DOHH2 (cell line): ENCODE measurements at regions not wholly inside any gene's neighbourhood (a gene's known extent, or its start where the extent isn't known, plus 50 kb on each side); places are given as distances from the start of the nearest gene placed in this dataset.
"Not testable (repeated sequence)": the region's sequence is repeated elsewhere in the genome, so short reads cannot be mapped to it uniquely, and the experiment has no call there.

Experiments
- H3F3A ChIP-seq: fragments of 200-600 bp; sonication (generic), shearing (Covaris generic); 2 replicates; pipeline ENCODE4 v1.6.0; 2016; ENCODE audit warnings: antibody characterized with exemption, mild to moderate bottlenecking; ENCODE audit not compliant: control insufficient read depth, insufficient read depth
- H3K27ac ChIP-seq: fragments of 200-600 bp; sonication (generic); 2 replicates; pipeline ENCODE4 v1.5.1; 2014; ENCODE audit warnings: low read depth, mild to moderate bottlenecking, low read length, moderate library complexity
- H3K27me3 ChIP-seq: fragments of 200-600 bp; sonication (generic); 2 replicates; pipeline ENCODE4 v1.6.1; 2014; ENCODE audit warnings: mild to moderate bottlenecking, low read length, mixed read lengths; ENCODE audit not compliant: control insufficient read depth
- H3K36me3 ChIP-seq: fragments of 200-600 bp; sonication (generic); 2 replicates; pipeline ENCODE4 v1.6.1; 2014; ENCODE audit warnings: mild to moderate bottlenecking, low read length, moderate library complexity, mixed read lengths; ENCODE audit not compliant: control insufficient read depth
- H3K4me1 ChIP-seq: fragments of 200-600 bp; sonication (generic); 2 replicates; pipeline ENCODE4 v1.6.1; 2014; ENCODE audit warnings: mild to moderate bottlenecking, low read length, mixed read lengths; ENCODE audit not compliant: control insufficient read depth
- H3K4me2 ChIP-seq: fragments of 200-600 bp; sonication (generic); 2 replicates; pipeline ENCODE4 v1.6.0; 2014; ENCODE audit warnings: mild to moderate bottlenecking, low read length, moderate library complexity
- H3K4me3 ChIP-seq: fragments of 200-600 bp; sonication (generic); 2 replicates; pipeline ENCODE4 v1.5.1; 2014; ENCODE audit warnings: mild to moderate bottlenecking, low read length, mixed read lengths
- H3K79me2 ChIP-seq: fragments of 200-600 bp; sonication (generic); 2 replicates; pipeline ENCODE4 v1.6.1; 2014; ENCODE audit warnings: mild to moderate bottlenecking, low read length, mixed read lengths; ENCODE audit not compliant: control insufficient read depth
- H3K9me2 ChIP-seq: fragments of 200-600 bp; sonication (generic); replicated peaks from 2 replicates; pipeline ENCODE4 v1.6.1; 2014; ENCODE audit warnings: mild to moderate bottlenecking, low read length, mixed read lengths; ENCODE audit not compliant: control insufficient read depth
- H3K9me3 ChIP-seq: fragments of 200-600 bp; sonication (generic); 2 replicates; pipeline ENCODE4 v1.6.1; 2014; ENCODE audit warnings: antibody characterized with exemption, low read length, mixed read lengths; ENCODE audit not compliant: control insufficient read depth, insufficient read depth
- H4K20me1 ChIP-seq: fragments of 200-600 bp; sonication (generic); 2 replicates; pipeline ENCODE4 v1.6.0; 2014; ENCODE audit warnings: low read depth, mild to moderate bottlenecking, antibody characterized with exemption, low read length, moderate library complexity; ENCODE audit not compliant: control insufficient read depth, insufficient read depth
- EZH2phosphoT487 ChIP-seq: fragments of 200-600 bp; sonication (generic); IDR thresholded peaks from 2 replicates; pipeline ENCODE4 v1.6.1; 2017; ENCODE audit warnings: borderline replicate concordance, mild to moderate bottlenecking, antibody characterized with exemption, low read length, moderate library complexity, mixed read lengths
- TF ChIP-seq, protein P1 (sequence below): fragments of 200-600 bp; sonication (generic); IDR thresholded peaks from one replicate; pipeline ENCODE4 v1.5.1; 2014; ENCODE audit warnings: antibody characterized with exemption, mild to moderate bottlenecking, low read depth, low read length; ENCODE audit not compliant: poor library complexity, severe bottlenecking

DNA sequence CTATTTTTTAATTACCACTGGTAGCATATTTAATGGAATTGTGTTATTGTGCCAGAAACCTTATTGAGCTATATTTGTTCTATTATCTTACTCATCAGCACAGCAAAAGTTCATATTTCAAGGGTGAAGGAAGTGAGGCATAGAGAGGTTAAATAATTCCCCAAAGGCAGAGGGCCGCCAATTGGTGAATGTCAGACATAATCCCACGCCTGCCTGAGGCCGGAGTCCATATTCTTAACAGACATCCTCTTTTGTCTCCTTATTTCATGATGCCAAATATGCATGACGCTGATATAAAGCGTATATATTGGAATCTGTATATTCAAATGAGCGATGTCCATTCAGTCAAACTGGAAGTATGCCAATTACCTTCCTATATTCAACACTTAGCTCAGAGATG, 505.0 kb upstream of the SLC35B3 start:
- Histone ChIP-seq H3K27me3 (no peaks in the 10 kb centered on the region), H3K4me3 (no peak overlapping the region), H3K4me2 (no peak overlapping the region), H3F3A (no peaks in the 10 kb centered on the region), H4K20me1 (no peaks in the 10 kb centered on the region), H3K27ac (no peak overlapping the region), H3K36me3 (no peaks in the 10 kb centered on the region), H3K9me3 (no peaks in the 10 kb centered on the region), H3K9me2 (no peaks in the 10 kb centered on the region), H3K79me2 (no peaks in the 10 kb centered on the region), H3K4me1 (no peaks in the 10 kb centered on the region)
- TF ChIP-seq, protein P1, sequence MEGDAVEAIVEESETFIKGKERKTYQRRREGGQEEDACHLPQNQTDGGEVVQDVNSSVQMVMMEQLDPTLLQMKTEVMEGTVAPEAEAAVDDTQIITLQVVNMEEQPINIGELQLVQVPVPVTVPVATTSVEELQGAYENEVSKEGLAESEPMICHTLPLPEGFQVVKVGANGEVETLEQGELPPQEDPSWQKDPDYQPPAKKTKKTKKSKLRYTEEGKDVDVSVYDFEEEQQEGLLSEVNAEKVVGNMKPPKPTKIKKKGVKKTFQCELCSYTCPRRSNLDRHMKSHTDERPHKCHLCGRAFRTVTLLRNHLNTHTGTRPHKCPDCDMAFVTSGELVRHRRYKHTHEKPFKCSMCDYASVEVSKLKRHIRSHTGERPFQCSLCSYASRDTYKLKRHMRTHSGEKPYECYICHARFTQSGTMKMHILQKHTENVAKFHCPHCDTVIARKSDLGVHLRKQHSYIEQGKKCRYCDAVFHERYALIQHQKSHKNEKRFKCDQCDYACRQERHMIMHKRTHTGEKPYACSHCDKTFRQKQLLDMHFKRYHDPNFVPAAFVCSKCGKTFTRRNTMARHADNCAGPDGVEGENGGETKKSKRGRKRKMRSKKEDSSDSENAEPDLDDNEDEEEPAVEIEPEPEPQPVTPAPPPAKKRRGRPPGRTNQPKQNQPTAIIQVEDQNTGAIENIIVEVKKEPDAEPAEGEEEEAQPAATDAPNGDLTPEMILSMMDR, result no peak
- TF ChIP-seq EZH2phosphoT487, result no peak

- Histone ChIP-seq H3K4me1 (no peaks in the 10 kb centered on the region), H3K4me2 (no peak overlapping the region)
These were observed 504.3 kb upstream of the SLC35B3 start for GRCh38 chr6:8939615-8940014.

GRCh38 chr6:8934318-8934717, 499.0 kb upstream of the SLC35B3 start:
- H3K9me2 ChIP-seq, result no peaks in the 10 kb centered on the region
- H3K79me2 ChIP-seq, result no peaks in the 10 kb centered on the region
- no peak overlapping the region for H3K4me2 ChIP-seq
- H3K27ac ChIP-seq, result no peak overlapping the region
- H3K4me1 ChIP-seq, result no peaks in the 10 kb centered on the region
- H4K20me1 ChIP-seq, result no peaks in the 10 kb centered on the region
- H3K36me3 ChIP-seq, result no peaks in the 10 kb centered on the region
- TF ChIP-seq, protein P1, result no peak
- no peak for TF ChIP-seq EZH2phosphoT487
- no peaks in the 10 kb centered on the region for H3K27me3 ChIP-seq
- no peaks in the 10 kb centered on the region for H3F3A ChIP-seq
- H3K4me3 ChIP-seq, result no peak overlapping the region
- no peaks in the 10 kb centered on the region for H3K9me3 ChIP-seq

More at GRCh38 chr6:8939615-8940014, 504.3 kb upstream of the SLC35B3 start:
- H3K9me2 ChIP-seq, result no peaks in the 10 kb centered on the region
- H3K4me3 ChIP-seq, result no peak overlapping the region
- no peaks in the 10 kb centered on the region for H3K9me3 ChIP-seq
- H3K36me3 ChIP-seq, result no peaks in the 10 kb centered on the region
- H3K27ac ChIP-seq, result no peak overlapping the region
- TF ChIP-seq EZH2phosphoT487, result no peak
- TF ChIP-seq, protein P1, result no peak
- H3K79me2 ChIP-seq, result no peaks in the 10 kb centered on the region
- H3K27me3 ChIP-seq, result no peaks in the 10 kb centered on the region
- no peaks in the 10 kb centered on the region for H4K20me1 ChIP-seq
- H3F3A ChIP-seq, result no peaks in the 10 kb centered on the region

DNA sequence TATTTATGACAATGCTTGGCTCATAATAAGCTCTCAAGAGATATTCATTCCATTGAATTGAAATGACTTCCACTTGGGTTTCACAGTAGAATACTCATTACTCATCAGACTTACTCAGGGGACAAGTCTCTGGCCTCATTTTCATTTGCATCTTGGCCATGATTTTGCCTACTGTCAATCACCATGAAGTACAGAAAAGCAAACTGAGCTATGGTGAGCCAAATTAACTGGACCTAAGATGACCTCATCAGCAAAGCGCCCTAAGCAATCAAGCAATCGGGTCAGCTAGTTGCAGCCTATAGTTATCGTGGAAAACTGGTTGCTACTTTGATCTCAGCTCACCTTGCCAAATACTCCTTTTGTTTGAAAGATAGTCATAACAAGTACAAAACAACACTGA, 494.7 kb upstream of the SLC35B3 start:
- no peaks in the 10 kb centered on the region for H3K9me3 ChIP-seq
- H3K4me2 ChIP-seq, result no peak overlapping the region
- no peak for TF ChIP-seq EZH2phosphoT487
- H3K27ac ChIP-seq, result no peak overlapping the region
- no peaks in the 10 kb centered on the region for H3F3A ChIP-seq
- H3K79me2 ChIP-seq, result no peaks in the 10 kb centered on the region
- no peaks in the 10 kb centered on the region for H3K36me3 ChIP-seq
- H3K4me1 ChIP-seq, result no peaks in the 10 kb centered on the region
- no peaks in the 10 kb centered on the region for H4K20me1 ChIP-seq
- H3K4me3 ChIP-seq, result no peak overlapping the region
- H3K9me2 ChIP-seq, result no peaks in the 10 kb centered on the region
- H3K27me3 ChIP-seq, result no peaks in the 10 kb centered on the region

- not testable (repeated sequence) for H3F3A ChIP-seq, H3K27ac ChIP-seq, H4K20me1 ChIP-seq, H3K9me2 ChIP-seq, H3K36me3 ChIP-seq, H3K4me2 ChIP-seq, H3K9me3 ChIP-seq, H3K4me3 ChIP-seq, H3K79me2 ChIP-seq, H3K27me3 ChIP-seq, H3K4me1 ChIP-seq
These were observed 484.9 kb upstream of the SLC35B3 start for GRCh38 chr6:8920244-8920643.
